ENCODE measurements at regions not wholly inside any gene's neighbourhood (a gene's known extent, or its start where the extent isn't known, plus 50 kb on each side); places are given as distances from the start of the nearest gene placed in this dataset.

GRCh38 chr6:2414885-2415547, 169.6 kb upstream of the GMDS start:
- Histone ChIP-seq H3K9me3 (no peaks in the 10 kb centered on the region), H3K36me3 (no peaks in the 10 kb centered on the region), H3K27me3 (replicated peaks; ENCODE audit: insufficient read depth) (no peaks in the 10 kb centered on the region), H3K27ac (peak overlapping the region; percentile 35 to 64), H3K4me1 (ENCODE audit: control insufficient read depth in 1 of 2, low read depth in 2 of 2) (peaks cover 3 to 22% of the 10 kb centered on the region in 2 donors), H3K4me3 (no peak overlapping the region)
- no peak for DNase-seq (ENCODE audit: low spot score)
- TF ChIP-seq CTCF (IDR thresholded peaks at IDR 0.05) = no peak
- no peak for ATAC-seq (ENCODE audit: insufficient number of reproducible peaks, low FRiP score, low read depth)

DNA sequence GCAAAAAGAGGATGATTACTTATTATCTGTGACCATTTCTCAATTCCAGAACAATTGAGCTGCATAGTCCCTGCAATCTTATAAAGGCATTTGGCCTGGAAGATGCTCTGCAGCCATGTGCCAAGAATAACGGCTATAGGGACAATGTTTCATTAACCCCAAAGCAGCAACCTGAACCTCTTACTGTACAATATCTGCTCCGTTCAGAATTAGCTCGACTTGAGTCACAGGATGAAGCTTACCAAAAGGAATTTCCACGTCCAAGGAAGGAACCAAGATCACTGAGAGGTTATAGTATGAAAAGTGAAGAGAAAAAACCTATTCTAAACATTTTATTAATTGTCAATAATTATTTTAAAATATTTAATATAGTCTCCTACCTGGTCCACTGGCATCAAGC, 167.3 kb upstream of the GMDS start:
- Histone ChIP-seq H3K36me3 (no peaks in the 10 kb centered on the region), H3K9me3 (no peaks in the 10 kb centered on the region), H3K4me3 (no peak overlapping the region), H3K27ac (no peak overlapping the region), H3K27me3 (replicated peaks; ENCODE audit: insufficient read depth) (no peaks in the 10 kb centered on the region), H3K4me1 (ENCODE audit: control insufficient read depth in 1 of 2, low read depth in 2 of 2) (peaks cover 3 to 22% of the 10 kb centered on the region in 2 donors)
- TF ChIP-seq CTCF (IDR thresholded peaks at IDR 0.05) = no peak
- DNase-seq (ENCODE audit: low spot score) (no peak), ATAC-seq (ENCODE audit: insufficient number of reproducible peaks, low FRiP score, low read depth) (no peak)

DNA sequence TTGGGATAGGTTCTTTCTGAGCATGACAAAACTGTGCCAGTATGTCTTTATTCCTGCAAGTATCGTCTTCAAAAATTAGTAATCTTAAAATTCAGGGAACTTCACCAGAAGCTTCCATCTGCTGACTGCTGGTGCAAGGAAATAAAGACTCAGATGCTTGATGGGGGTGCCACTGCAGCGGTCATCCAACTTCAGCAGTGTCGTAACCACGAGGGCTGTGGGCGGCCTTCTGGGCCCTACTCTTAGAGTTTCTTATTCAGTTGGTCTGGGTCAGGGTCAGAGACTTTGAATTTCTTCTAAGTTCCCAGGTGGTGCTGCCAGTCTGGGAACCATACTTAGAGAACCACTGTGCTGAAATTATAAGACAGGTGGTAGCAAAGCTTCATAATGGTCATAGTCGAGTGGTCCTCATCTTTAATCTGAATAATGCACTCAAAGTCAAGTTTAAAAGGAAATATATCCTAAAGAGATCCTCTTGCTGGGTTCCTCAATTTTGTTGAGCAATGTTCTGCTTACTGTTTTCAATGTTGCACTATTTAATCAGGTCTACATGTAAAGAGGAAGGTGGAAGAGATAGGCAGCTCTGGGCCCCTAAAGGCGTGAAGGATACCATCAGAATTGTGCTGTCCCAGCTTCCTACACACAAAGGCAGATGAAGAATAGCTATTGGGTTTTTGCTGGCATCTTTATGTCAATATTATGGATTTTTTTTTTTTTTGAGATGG, 165.4 kb upstream of the GMDS start:
- ATAC-seq (ENCODE audit: insufficient number of reproducible peaks, low FRiP score, low read depth) (no peak), DNase-seq (ENCODE audit: low spot score) (no peak)
- Histone ChIP-seq H3K4me1 (ENCODE audit: control insufficient read depth in 1 of 2, low read depth in 2 of 2) (peaks cover 3 to 22% of the 10 kb centered on the region in 2 donors), H3K9me3 (no peaks in the 10 kb centered on the region), H3K36me3 (no peaks in the 10 kb centered on the region), H3K27ac (no peak overlapping the region), H3K27me3 (replicated peaks; ENCODE audit: insufficient read depth) (no peaks in the 10 kb centered on the region), H3K4me3 (no peak overlapping the region)
- no peak for TF ChIP-seq CTCF (IDR thresholded peaks at IDR 0.05)

- no peak for TF ChIP-seq CTCF (IDR thresholded peaks at IDR 0.05)
- Histone ChIP-seq H3K4me3 (no peak overlapping the region), H3K36me3 (no peaks in the 10 kb centered on the region), H3K4me1 (ENCODE audit: control insufficient read depth in 1 of 2, low read depth in 2 of 2) (no peaks in the 10 kb centered on the region), H3K27ac (no peak overlapping the region), H3K27me3 (replicated peaks; ENCODE audit: insufficient read depth) (no peaks in the 10 kb centered on the region), H3K9me3 (no peaks in the 10 kb centered on the region)
- ATAC-seq (ENCODE audit: insufficient number of reproducible peaks, low FRiP score, low read depth) = no peak
- no peak for DNase-seq (ENCODE audit: low spot score)
Measured at GRCh38 chr6:2407525-2407924, 162.1 kb upstream of the GMDS start.

DNA sequence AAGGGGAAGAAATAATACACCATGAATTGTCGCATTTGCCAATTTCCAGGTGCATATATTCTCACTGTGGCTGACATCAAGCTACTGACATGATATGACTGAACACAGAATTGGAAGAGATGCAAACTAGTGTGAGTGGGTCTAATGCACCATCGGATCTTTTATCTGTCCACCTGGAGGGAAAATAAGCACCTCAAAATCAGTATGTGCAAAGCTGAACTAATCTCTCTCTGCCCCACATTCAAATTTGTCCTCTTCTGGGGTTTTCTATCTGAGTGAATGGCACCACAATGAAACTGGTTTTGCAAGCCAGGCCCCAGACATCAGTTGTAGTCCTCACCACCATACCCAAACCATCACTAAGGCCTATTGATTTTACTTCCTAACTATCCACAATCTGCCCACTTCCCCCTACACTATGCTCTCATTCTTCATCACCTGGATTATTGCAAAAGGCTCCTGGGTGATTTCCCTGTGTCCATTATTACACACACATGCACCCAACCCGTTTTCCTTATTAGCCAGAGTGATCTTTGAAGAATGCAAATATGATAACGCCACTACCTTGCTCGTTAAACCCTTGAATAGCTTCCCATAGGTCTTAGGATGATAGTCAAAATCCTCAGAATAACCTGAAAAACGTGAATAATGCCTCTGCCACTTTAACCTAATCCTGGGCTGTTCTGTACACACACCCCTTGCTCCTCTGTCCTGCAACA, 159.0 kb upstream of the GMDS start:
- Histone ChIP-seq H3K4me3 (no peak overlapping the region), H3K36me3 (peaks cover 6% of the 10 kb centered on the region), H3K27ac (no peak overlapping the region), H3K4me1 (ENCODE audit: control insufficient read depth in 1 of 2, low read depth in 2 of 2) (no peaks in the 10 kb centered on the region), H3K27me3 (replicated peaks; ENCODE audit: insufficient read depth) (no peaks in the 10 kb centered on the region), H3K9me3 (no peaks in the 10 kb centered on the region)
- no peak for TF ChIP-seq CTCF (IDR thresholded peaks at IDR 0.05)
- ATAC-seq (ENCODE audit: insufficient number of reproducible peaks, low FRiP score, low read depth) (no peak), DNase-seq (ENCODE audit: low spot score) (no peak)

Measured in thoracic aorta (tissue), 2 donors.